ENCODE measurements at regions not wholly inside any gene's neighbourhood (a gene's known extent, or its start where the extent isn't known, plus 50 kb on each side); places are given as distances from the start of the nearest gene placed in this dataset.

DNA sequence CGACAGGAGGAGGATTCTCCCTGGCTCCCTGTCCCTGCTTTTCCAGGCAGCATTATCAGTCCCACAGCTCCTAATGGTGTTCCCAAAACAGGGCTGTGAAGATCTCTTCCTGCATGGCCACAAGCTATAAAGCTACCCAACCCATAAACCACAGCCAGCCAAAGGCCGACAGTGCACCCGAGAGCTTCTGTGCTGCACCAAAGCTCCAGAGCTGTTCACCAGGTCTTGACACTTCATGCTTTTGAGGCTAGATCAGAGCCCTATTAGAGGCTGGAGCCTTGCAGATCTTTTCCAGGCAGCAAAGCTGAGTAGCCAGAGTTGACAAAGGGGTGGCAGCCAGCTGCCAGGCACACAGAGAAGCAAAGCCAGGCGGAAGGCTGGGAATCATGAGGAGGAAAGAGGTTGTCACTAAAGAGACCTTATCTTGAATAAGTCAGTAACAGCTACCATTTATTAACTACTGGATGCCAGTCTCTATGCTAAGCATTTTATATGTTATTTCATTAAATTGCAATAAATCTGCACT is 180.4 kb downstream of the KATNAL1 start:
- TF ChIP-seq POLR2A (IDR thresholded peaks at IDR 0.05): no peak
- TF ChIP-seq, protein P1, sequence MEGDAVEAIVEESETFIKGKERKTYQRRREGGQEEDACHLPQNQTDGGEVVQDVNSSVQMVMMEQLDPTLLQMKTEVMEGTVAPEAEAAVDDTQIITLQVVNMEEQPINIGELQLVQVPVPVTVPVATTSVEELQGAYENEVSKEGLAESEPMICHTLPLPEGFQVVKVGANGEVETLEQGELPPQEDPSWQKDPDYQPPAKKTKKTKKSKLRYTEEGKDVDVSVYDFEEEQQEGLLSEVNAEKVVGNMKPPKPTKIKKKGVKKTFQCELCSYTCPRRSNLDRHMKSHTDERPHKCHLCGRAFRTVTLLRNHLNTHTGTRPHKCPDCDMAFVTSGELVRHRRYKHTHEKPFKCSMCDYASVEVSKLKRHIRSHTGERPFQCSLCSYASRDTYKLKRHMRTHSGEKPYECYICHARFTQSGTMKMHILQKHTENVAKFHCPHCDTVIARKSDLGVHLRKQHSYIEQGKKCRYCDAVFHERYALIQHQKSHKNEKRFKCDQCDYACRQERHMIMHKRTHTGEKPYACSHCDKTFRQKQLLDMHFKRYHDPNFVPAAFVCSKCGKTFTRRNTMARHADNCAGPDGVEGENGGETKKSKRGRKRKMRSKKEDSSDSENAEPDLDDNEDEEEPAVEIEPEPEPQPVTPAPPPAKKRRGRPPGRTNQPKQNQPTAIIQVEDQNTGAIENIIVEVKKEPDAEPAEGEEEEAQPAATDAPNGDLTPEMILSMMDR (IDR thresholded peaks at IDR 0.05 in 4 of 5, conservative IDR thresholded peaks at IDR 0.05 in 1 of 5): no peak

Data from gastrocnemius medialis (tissue), 4 donors.